ENCODE measurements at regions not wholly inside any gene's neighbourhood (a gene's known extent, or its start where the extent isn't known, plus 50 kb on each side); places are given as distances from the start of the nearest gene placed in this dataset.
"Not testable (repeated sequence)": the region's sequence is repeated elsewhere in the genome, so short reads cannot be mapped to it uniquely, and the experiment has no call there.

- H3K9me3 ChIP-seq (ENCODE audit: control insufficient read depth, insufficient read depth, low read length); H3K4me3 ChIP-seq (ENCODE audit: low read length); H3K27ac ChIP-seq (ENCODE audit: low read depth, low read length); H3K27me3 ChIP-seq (ENCODE audit: control insufficient read depth, low read length); H3K4me2 ChIP-seq (ENCODE audit: low read length); H3K36me3 ChIP-seq (ENCODE audit: control insufficient read depth, low read length); H3F3A ChIP-seq (ENCODE audit: control insufficient read depth, insufficient read depth); H3K9me2 ChIP-seq (replicated peaks; ENCODE audit: control insufficient read depth, low read length); H3K4me1 ChIP-seq (ENCODE audit: control insufficient read depth, low read length); H4K20me1 ChIP-seq (ENCODE audit: control insufficient read depth, insufficient read depth, low read depth, low read length); H3K79me2 ChIP-seq (ENCODE audit: control insufficient read depth, low read length): not testable (repeated sequence)
Measured at GRCh38 chr20:29031262-29031982, 2226.0 kb upstream of the DEFB115 start.

DNA sequence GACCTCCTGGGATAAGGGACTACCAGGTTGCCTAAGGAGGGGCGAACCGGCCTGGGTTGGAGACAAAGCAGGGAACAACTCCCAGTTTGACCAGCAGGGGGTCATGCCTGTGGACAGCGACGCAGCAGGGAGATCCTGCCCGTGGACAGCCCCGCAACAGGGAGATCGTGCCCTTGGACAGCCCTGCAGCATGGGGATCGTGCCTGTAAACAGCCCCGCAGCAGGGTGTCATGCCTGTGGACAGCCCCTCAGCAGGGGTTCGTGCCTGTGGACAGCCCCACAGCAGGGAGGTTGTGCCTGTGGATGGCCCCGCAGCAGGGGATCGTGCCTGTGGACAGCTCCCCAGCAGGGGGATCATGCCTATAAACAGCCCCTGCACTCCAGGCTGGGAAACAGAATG lies 2213.2 kb upstream of the DEFB115 start:
- H4K20me1 ChIP-seq (ENCODE audit: control insufficient read depth, insufficient read depth, low read depth, low read length); H3K4me2 ChIP-seq (ENCODE audit: low read length): not testable (repeated sequence)

DNA sequence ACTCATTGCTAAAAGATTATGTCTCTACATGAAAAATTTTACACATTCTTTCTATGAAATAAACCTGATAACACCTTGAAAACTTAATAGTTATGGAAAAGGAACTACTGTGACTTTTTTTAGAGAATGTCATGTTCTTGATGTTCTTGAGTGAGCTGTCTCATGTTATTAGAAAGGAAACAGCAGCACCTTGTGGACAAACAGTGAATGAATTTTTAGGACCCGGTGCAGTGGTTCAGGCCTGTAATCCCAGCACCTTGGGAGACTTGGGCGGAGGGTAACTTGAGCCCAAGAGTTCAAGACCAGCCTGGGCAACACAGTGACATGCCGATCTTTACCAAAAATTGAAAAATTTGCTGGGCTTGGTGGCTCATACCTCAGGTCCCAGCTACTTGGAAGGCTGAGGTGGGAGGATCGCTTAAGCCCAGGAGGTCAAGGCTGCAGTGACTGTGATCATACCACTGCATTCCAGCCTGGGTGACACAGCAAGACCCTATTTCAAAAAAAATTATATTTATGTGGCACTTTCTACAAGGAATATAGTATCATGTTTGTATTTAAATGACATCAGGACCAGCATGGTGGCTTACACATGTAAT lies 2207.4 kb upstream of the DEFB115 start:
- H3F3A ChIP-seq (ENCODE audit: control insufficient read depth, insufficient read depth); H3K27me3 ChIP-seq (ENCODE audit: control insufficient read depth, low read length); H3K4me3 ChIP-seq (ENCODE audit: low read length): not testable (repeated sequence)

More for the DNA sequence above, 2213.2 kb upstream of the DEFB115 start:
- not testable (repeated sequence) for H3F3A ChIP-seq (ENCODE audit: control insufficient read depth, insufficient read depth); H3K9me2 ChIP-seq (replicated peaks; ENCODE audit: control insufficient read depth, low read length); H3K9me3 ChIP-seq (ENCODE audit: control insufficient read depth, insufficient read depth, low read length); H3K4me3 ChIP-seq (ENCODE audit: low read length); H3K27me3 ChIP-seq (ENCODE audit: control insufficient read depth, low read length); H3K4me1 ChIP-seq (ENCODE audit: control insufficient read depth, low read length); H3K79me2 ChIP-seq (ENCODE audit: control insufficient read depth, low read length); H3K36me3 ChIP-seq (ENCODE audit: control insufficient read depth, low read length); H3K27ac ChIP-seq (ENCODE audit: low read depth, low read length)

GRCh38 chr20:29057866-29058484 lies 2199.5 kb upstream of the DEFB115 start:
- TF ChIP-seq, protein P1, sequence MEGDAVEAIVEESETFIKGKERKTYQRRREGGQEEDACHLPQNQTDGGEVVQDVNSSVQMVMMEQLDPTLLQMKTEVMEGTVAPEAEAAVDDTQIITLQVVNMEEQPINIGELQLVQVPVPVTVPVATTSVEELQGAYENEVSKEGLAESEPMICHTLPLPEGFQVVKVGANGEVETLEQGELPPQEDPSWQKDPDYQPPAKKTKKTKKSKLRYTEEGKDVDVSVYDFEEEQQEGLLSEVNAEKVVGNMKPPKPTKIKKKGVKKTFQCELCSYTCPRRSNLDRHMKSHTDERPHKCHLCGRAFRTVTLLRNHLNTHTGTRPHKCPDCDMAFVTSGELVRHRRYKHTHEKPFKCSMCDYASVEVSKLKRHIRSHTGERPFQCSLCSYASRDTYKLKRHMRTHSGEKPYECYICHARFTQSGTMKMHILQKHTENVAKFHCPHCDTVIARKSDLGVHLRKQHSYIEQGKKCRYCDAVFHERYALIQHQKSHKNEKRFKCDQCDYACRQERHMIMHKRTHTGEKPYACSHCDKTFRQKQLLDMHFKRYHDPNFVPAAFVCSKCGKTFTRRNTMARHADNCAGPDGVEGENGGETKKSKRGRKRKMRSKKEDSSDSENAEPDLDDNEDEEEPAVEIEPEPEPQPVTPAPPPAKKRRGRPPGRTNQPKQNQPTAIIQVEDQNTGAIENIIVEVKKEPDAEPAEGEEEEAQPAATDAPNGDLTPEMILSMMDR (IDR thresholded peaks at IDR 0.05; ENCODE audit: low read depth, low read length, poor library complexity, severe bottlenecking) = peak; percentile 67
- not testable (repeated sequence) for H3K36me3 ChIP-seq (ENCODE audit: control insufficient read depth, low read length); H3K9me3 ChIP-seq (ENCODE audit: control insufficient read depth, insufficient read depth, low read length); H3K4me2 ChIP-seq (ENCODE audit: low read length); H3K79me2 ChIP-seq (ENCODE audit: control insufficient read depth, low read length); H3K4me3 ChIP-seq (ENCODE audit: low read length); H3K4me1 ChIP-seq (ENCODE audit: control insufficient read depth, low read length); H3K9me2 ChIP-seq (replicated peaks; ENCODE audit: control insufficient read depth, low read length); H3K27ac ChIP-seq (ENCODE audit: low read depth, low read length); H4K20me1 ChIP-seq (ENCODE audit: control insufficient read depth, insufficient read depth, low read depth, low read length); H3F3A ChIP-seq (ENCODE audit: control insufficient read depth, insufficient read depth); H3K27me3 ChIP-seq (ENCODE audit: control insufficient read depth, low read length)

More for the DNA sequence above, 2207.4 kb upstream of the DEFB115 start:
- not testable (repeated sequence) for H3K9me3 ChIP-seq (ENCODE audit: control insufficient read depth, insufficient read depth, low read length); H3K4me2 ChIP-seq (ENCODE audit: low read length); H3K9me2 ChIP-seq (replicated peaks; ENCODE audit: control insufficient read depth, low read length); H4K20me1 ChIP-seq (ENCODE audit: control insufficient read depth, insufficient read depth, low read depth, low read length); H3K36me3 ChIP-seq (ENCODE audit: control insufficient read depth, low read length); H3K4me1 ChIP-seq (ENCODE audit: control insufficient read depth, low read length); H3K79me2 ChIP-seq (ENCODE audit: control insufficient read depth, low read length); H3K27ac ChIP-seq (ENCODE audit: low read depth, low read length)
- TF ChIP-seq, protein P1 (IDR thresholded peaks at IDR 0.05; ENCODE audit: low read depth, low read length, poor library complexity, severe bottlenecking) = peak; percentile 49

- H3K36me3 ChIP-seq (ENCODE audit: control insufficient read depth, low read length); H3F3A ChIP-seq (ENCODE audit: control insufficient read depth, insufficient read depth); H3K4me3 ChIP-seq (ENCODE audit: low read length); H4K20me1 ChIP-seq (ENCODE audit: control insufficient read depth, insufficient read depth, low read depth, low read length); H3K4me2 ChIP-seq (ENCODE audit: low read length); H3K79me2 ChIP-seq (ENCODE audit: control insufficient read depth, low read length); H3K27ac ChIP-seq (ENCODE audit: low read depth, low read length); H3K27me3 ChIP-seq (ENCODE audit: control insufficient read depth, low read length); H3K9me3 ChIP-seq (ENCODE audit: control insufficient read depth, insufficient read depth, low read length); H3K9me2 ChIP-seq (replicated peaks; ENCODE audit: control insufficient read depth, low read length); H3K4me1 ChIP-seq (ENCODE audit: control insufficient read depth, low read length): not testable (repeated sequence)
Measured at GRCh38 chr20:29062451-29062850, 2195.0 kb upstream of the DEFB115 start.

DNA sequence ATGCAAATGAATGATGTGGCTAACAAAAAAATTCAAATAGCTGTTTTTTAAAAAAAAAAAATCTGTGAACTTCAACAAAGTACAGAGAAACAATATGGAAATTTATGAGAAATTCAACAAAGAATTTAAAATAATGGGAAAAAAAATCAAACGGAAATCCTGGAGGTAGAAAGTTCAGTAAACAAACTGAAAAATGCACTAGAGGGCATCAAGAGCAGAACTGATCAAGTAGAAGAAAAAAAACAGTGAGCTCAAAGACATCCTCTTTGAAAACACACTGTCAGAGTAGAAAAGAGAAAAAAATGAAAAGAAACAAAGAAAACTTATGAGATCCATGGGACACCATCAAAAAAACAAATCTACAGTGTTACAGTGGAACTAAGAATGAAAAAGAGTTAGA lies 2191.1 kb upstream of the DEFB115 start:
- H4K20me1 ChIP-seq (ENCODE audit: control insufficient read depth, insufficient read depth, low read depth, low read length); H3K9me3 ChIP-seq (ENCODE audit: control insufficient read depth, insufficient read depth, low read length); H3K4me1 ChIP-seq (ENCODE audit: control insufficient read depth, low read length); H3K9me2 ChIP-seq (replicated peaks; ENCODE audit: control insufficient read depth, low read length); H3F3A ChIP-seq (ENCODE audit: control insufficient read depth, insufficient read depth); H3K36me3 ChIP-seq (ENCODE audit: control insufficient read depth, low read length); H3K4me2 ChIP-seq (ENCODE audit: low read length); H3K27me3 ChIP-seq (ENCODE audit: control insufficient read depth, low read length); H3K4me3 ChIP-seq (ENCODE audit: low read length); H3K79me2 ChIP-seq (ENCODE audit: control insufficient read depth, low read length); H3K27ac ChIP-seq (ENCODE audit: low read depth, low read length): not testable (repeated sequence)
